GM21515 (cell line): ENCODE measurements at regions not wholly inside any gene's neighbourhood (a gene's known extent, or its start where the extent isn't known, plus 50 kb on each side); places are given as distances from the start of the nearest gene placed in this dataset.

Source experiments
- ATAC-seq: cut with Tn5 transposase; IDR thresholded peaks from one replicate; pipeline ENCODE4 v1.9.1; 2021; ENCODE audit not compliant: unreplicated experiment

GRCh38 chr11:86120807-86121206 is 51.9 kb upstream of the PICALM start:
- ATAC-seq, result no peak

GRCh38 chr11:86119906-86120305 is 51.0 kb upstream of the PICALM start:
- no peak for ATAC-seq

- no peak for ATAC-seq
These were observed 50.2 kb upstream of the PICALM start for GRCh38 chr11:86119077-86119476.
